Activated CD4-positive, alpha-beta T cell treated with anti-CD3 and anti-CD28 coated beads for 36 hours (primary cell): ENCODE measurements at regions not wholly inside any gene's neighbourhood (a gene's known extent, or its start where the extent isn't known, plus 50 kb on each side); places are given as distances from the start of the nearest gene placed in this dataset.

Experiments used
- ATAC-seq: fragments of 200-7000 bp; cut with Tn5 transposase; one replicate; pipeline ENCODE4 v1.10.0; 2021; ENCODE audit warnings: mild to moderate bottlenecking, moderate library complexity
- CTCF ChIA-PET: fragments of 350-600 bp; sonication (Branson Sonifier 250); formaldehyde crosslinking; loops from one replicate; lab custom pipeline; 2021; ENCODE audit warnings: antibody characterized with exemption; lab: Charles Lee
- POLR2A ChIA-PET: fragments of 350-600 bp; sonication (Branson Sonifier 250); formaldehyde crosslinking; loops from one replicate; lab custom pipeline; 2021; ENCODE audit warnings: antibody characterized with exemption, inconsistent platforms; lab: Charles Lee
- DNase-seq: peaks from one replicate; pipeline ENCODE4 v3.0.0-alpha.2; 2020
- H3K27ac Mint-ChIP-seq: one replicate; pipeline ENCODE4 v1.8.0; 2021; ENCODE audit warnings: mixed read lengths
- H3K27me3 Mint-ChIP-seq: one replicate; pipeline ENCODE4 v1.8.0; 2021; ENCODE audit warnings: mixed read lengths
- H3K36me3 Mint-ChIP-seq: one replicate; pipeline ENCODE4 v1.8.0; 2021; ENCODE audit warnings: low read depth, mixed read lengths
- H3K4me1 Mint-ChIP-seq: one replicate; pipeline ENCODE4 v1.8.0; 2021; ENCODE audit warnings: mixed read lengths
- H3K4me3 Mint-ChIP-seq: one replicate; pipeline ENCODE4 v1.8.0; 2021; ENCODE audit warnings: mild to moderate bottlenecking, moderate library complexity, mixed read lengths
- H3K9me3 Mint-ChIP-seq: one replicate; pipeline ENCODE4 v1.8.0; 2021; ENCODE audit warnings: low read depth, mixed read lengths
- intact Hi-C, 2 experiments: fragments of 100-400 bp; cut with DNase I in 1 of 2; cut with micrococcal nuclease in 1 of 2; formaldehyde crosslinking; loops; one replicate each; pipeline versions ENCODE4 v1.14.2 to v1.15.1; 2022 to 2024; cut with DNase I, micrococcal nuclease

DNA sequence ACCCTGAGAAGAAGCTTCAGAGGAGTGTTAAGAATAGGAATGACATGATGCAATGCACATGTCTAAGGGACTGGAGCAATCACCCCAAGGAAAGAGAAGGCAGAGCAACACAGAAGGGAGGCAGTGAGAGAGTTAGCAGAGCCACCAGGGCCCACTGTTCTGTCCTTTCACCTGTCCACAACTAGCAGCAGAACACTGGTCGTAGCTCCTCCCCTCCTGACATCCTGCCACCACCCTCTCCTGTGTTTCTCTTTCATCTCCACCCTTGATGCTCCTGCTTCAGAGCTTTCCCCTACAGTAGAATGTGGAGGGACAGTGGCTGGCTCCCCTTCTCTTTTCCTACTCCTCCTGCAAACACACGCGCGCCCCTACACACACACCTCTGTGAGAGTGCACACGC lies 483.4 kb upstream of the KIF2A start:
- Mint-ChIP-seq H3K9me3 (no peaks in the 10 kb centered on the region), H3K4me3 (no peak overlapping the region), H3K4me1 (no peaks in the 10 kb centered on the region), H3K36me3 (no peaks in the 10 kb centered on the region), H3K27me3 (no peaks in the 10 kb centered on the region), H3K27ac (no peak overlapping the region)
- no peak for ATAC-seq
- POLR2A ChIA-PET = no interaction called here
- CTCF ChIA-PET = no interaction called here
- DNase-seq = no peak
- intact Hi-C loops = no loop called here

DNA sequence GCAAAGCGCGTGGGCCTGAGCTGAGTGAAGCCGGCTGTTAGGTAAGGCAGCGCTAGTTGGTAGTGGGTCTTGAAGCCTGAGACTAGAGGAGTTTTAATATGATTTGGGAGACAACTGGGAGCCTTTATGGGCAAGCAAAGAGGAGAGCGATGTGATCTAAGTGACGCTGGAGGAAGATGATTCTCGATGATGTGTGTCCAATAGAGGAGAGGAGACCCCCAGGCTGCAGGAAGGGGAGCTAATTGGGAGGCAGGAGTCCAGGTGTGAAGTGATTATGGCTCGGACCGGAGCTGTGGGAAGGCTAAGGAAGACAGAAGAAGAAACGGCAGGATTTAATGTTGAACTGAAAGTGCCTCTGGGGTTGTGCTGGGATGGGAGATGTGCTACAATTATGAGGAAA lies 482.9 kb upstream of the KIF2A start:
- Mint-ChIP-seq H3K4me1 (no peaks in the 10 kb centered on the region), H3K4me3 (no peak overlapping the region), H3K9me3 (no peaks in the 10 kb centered on the region), H3K27ac (no peak overlapping the region), H3K27me3 (no peaks in the 10 kb centered on the region), H3K36me3 (no peaks in the 10 kb centered on the region)
- intact Hi-C loops = no loop called here
- no peak for ATAC-seq
- ChIA-PET CTCF (no interaction called here), POLR2A (no interaction called here)
- DNase-seq = no peak

DNA sequence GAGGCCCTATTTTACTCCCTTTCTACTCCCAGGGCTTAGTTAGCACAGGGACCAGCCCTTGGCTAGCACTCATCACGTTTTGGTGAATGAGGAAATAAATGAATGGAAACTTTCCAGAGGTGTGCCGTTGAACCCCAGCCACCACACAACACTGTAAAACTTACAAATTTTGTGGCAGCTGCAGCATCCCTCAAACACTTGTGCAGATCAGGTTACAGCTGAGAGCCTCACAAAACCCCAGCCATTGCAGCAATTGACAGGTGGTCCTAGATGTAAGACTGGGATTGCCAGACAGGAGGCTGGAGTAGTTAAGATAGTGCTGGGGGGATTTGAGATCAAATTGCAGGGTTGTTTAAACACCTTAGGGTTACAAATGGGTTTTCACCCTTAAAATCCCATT lies 482.2 kb upstream of the KIF2A start:
- CTCF ChIA-PET = no interaction called here

DNA sequence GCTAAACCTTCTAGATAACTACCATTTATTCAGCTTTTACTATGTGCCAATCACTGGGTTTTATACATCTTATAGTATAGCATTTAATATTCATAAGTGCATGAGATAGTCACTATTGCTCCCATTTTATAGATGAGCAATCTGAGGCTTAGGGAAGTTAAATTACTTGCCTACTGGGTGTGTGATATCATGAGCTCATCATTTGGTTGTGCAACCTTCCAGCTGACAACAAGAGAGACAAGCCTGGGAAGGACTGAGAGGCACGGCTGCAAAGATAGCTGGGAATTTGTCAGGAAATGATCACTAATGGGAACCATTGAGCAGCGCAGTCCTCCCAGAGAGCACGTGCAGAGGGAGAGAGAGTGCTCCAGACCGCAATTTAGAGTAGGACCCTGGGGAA lies 481.6 kb upstream of the KIF2A start:
- CTCF ChIA-PET = interaction anchor here (0.7 kb wide), 1 partner anchor 166 kb away, joined by 3 read pairs; no protein-coding TSS in a partner anchor

More for the DNA sequence above, 482.2 kb upstream of the KIF2A start:
- ATAC-seq = no peak
- Mint-ChIP-seq H3K9me3 (no peaks in the 10 kb centered on the region), H3K27me3 (no peaks in the 10 kb centered on the region), H3K4me1 (no peaks in the 10 kb centered on the region), H3K4me3 (no peak overlapping the region), H3K27ac (no peak overlapping the region), H3K36me3 (no peaks in the 10 kb centered on the region)
- no peak for DNase-seq
- POLR2A ChIA-PET = no interaction called here
- intact Hi-C loops = no loop called here

DNA sequence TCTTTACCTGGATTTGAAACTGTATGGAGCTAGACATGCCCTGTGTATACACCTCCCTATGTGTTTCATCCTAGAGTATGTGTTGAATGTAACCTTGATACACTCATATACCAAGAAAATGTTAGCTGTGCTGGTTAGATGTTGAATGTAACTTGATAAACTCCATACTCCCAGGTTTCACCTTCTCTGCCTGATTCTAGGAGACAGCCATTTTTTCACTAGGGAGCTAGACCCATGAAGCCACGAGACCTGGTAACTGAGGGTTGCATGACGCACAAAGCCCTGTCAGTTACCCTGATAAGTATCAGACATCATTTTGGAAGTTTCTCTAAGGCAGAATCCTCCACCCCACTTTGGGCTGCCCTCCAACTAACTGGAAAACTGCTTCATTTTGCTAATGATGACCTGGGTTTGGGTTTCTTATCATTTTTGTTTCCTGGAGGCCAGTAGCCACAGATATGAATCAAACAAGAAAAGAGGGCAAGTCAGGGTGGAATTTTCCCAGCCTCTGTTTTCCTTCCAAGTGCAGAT lies 478.5 kb upstream of the KIF2A start:
- H3K9me3 Mint-ChIP-seq = no peaks in the 10 kb centered on the region
- H3K27ac Mint-ChIP-seq = no peak overlapping the region
- no peak overlapping the region for H3K4me3 Mint-ChIP-seq
- intact Hi-C loops = no loop called here
- no peaks in the 10 kb centered on the region for H3K36me3 Mint-ChIP-seq
- no peaks in the 10 kb centered on the region for H3K27me3 Mint-ChIP-seq
- no peaks in the 10 kb centered on the region for H3K4me1 Mint-ChIP-seq
- no peak for ATAC-seq
- DNase-seq = no peak
- ChIA-PET POLR2A (no interaction called here), CTCF (no interaction called here)

More for the DNA sequence above, 481.6 kb upstream of the KIF2A start:
- no peaks in the 10 kb centered on the region for H3K9me3 Mint-ChIP-seq
- DNase-seq (no peak), ATAC-seq (no peak)
- no peaks in the 10 kb centered on the region for H3K27me3 Mint-ChIP-seq
- H3K36me3 Mint-ChIP-seq = no peaks in the 10 kb centered on the region
- no peak overlapping the region for H3K4me3 Mint-ChIP-seq
- no peak overlapping the region for H3K27ac Mint-ChIP-seq
- intact Hi-C loops = no loop called here
- H3K4me1 Mint-ChIP-seq = no peaks in the 10 kb centered on the region
- POLR2A ChIA-PET = interaction anchor here (0.6 kb wide), 1 partner anchor 44 kb away, joined by 6 read pairs; no protein-coding TSS in a partner anchor

DNA sequence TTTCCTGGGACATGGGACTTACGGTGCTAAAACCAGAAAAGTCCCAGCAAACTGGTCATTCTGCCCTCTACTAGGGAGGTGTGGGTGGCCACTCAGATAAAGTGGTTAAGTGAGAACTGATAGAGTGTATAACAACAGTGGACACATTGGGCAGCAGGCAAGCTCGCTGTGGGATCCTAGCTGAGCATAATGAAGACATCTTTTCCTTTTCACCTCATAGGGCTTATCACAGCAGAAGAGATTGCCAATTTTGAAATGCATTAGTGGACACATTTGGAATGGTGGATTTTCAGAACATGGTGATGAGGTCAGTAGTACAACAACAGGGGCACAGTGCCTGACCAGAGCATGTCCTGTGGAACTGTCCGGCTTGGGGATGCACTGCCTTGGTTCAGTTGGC lies 477.1 kb upstream of the KIF2A start:
- Mint-ChIP-seq H3K4me1 (no peaks in the 10 kb centered on the region), H3K9me3 (no peaks in the 10 kb centered on the region), H3K27me3 (no peaks in the 10 kb centered on the region), H3K4me3 (no peak overlapping the region), H3K36me3 (no peaks in the 10 kb centered on the region), H3K27ac (no peak overlapping the region)
- no peak for ATAC-seq
- CTCF ChIA-PET = no interaction called here
- DNase-seq = no peak
- intact Hi-C loops = no loop called here
- POLR2A ChIA-PET = no interaction called here

DNA sequence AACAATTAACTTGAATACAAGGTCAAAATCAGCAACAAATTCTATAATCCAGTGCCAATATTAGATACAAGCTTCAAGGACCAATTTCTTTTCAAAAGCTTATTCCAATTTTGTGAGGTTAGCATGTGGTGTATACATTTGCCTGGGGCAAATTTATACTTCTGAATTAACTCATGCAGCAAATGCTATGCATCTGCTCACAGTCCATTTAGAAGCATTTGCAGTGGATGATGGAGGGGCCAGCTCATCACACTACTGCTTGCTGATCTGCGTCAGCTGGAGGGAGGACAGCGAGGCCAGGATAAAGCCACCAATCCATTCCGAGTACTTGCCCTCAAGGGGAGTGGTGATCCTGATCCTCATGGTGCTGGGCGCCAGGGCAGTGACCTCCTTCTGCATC lies 474.3 kb upstream of the KIF2A start:
- CTCF ChIA-PET = no interaction called here
- H3K27ac Mint-ChIP-seq = no peak overlapping the region
- no peaks in the 10 kb centered on the region for H3K36me3 Mint-ChIP-seq
- no peaks in the 10 kb centered on the region for H3K9me3 Mint-ChIP-seq
- no peak overlapping the region for H3K4me3 Mint-ChIP-seq
- no peak for ATAC-seq
- intact Hi-C loops = no loop called here
- no peaks in the 10 kb centered on the region for H3K27me3 Mint-ChIP-seq
- DNase-seq = no peak
- POLR2A ChIA-PET = no interaction called here
- H3K4me1 Mint-ChIP-seq = no peaks in the 10 kb centered on the region

DNA sequence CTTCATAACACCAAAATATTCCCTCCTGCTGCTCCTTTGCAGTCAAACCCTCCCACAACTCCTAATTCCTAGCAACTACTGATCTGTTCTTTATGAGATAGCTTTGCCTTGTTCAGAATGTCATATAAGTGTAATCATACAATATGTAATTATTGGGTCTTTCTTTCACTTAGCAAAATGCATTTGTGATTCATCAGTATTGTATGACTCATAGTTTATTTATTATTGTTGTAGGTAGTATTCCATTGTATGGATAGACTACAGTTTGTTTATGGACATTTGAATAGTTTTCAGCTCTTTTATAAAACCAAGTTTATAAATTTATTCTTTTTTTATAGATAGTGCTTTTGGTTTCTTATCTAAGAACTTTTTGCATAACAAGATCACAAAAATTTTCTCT lies 468.2 kb upstream of the KIF2A start:
- H3K36me3 Mint-ChIP-seq = no peaks in the 10 kb centered on the region
- POLR2A ChIA-PET = no interaction called here
- H3K27ac Mint-ChIP-seq = no peak overlapping the region
- H3K27me3 Mint-ChIP-seq = peaks cover 7% of the 10 kb centered on the region
- no peak overlapping the region for H3K4me3 Mint-ChIP-seq
- H3K9me3 Mint-ChIP-seq = no peaks in the 10 kb centered on the region
- no peaks in the 10 kb centered on the region for H3K4me1 Mint-ChIP-seq
- DNase-seq = no peak
- no peak for ATAC-seq
- intact Hi-C loops = no loop called here
- CTCF ChIA-PET = no interaction called here

DNA sequence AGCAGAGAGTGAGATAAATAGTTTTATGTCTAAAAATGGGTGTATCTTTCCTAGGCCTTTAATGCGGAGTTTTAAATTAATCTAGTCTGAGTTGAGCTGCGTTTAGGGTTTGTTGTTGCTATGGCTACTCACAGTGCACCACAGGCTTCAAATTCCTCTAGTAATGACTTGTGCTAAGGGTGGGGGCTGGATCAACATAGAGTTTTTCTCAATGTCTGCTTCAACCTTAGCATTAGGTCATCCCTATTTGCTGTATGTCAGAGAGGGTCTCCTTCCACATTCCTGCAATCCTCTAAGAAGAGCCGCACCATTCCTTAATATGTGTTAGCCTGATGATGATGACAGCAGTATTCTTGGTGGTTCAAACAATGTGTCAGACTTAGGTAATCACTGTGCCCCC lies 465.6 kb upstream of the KIF2A start:
- Mint-ChIP-seq H3K27me3 (peaks cover 11% of the 10 kb centered on the region), H3K36me3 (no peaks in the 10 kb centered on the region), H3K4me1 (no peaks in the 10 kb centered on the region), H3K4me3 (no peak overlapping the region), H3K9me3 (no peaks in the 10 kb centered on the region), H3K27ac (no peak overlapping the region)
- CTCF ChIA-PET = no interaction called here
- no peak for ATAC-seq
- intact Hi-C loops = no loop called here
- POLR2A ChIA-PET = no interaction called here
- no peak for DNase-seq

DNA sequence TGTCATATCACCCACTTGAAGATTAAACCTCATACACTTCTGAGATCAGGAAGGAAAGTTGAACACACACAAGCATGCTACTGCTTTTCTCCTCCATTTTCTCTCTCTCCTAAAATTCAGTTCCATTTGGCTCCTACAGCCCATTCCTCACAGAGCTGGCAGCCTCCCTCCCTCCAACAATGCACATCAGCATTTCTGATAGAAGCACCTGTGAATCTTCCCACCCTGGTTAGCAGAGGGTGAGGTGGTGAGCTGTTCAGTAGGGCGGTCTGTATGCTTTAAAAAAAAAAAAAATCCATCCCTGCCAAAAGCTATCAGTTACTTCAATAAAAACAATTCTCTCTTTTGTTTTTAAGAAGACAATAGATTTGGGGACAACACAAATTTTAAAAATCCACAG lies 463.2 kb upstream of the KIF2A start:
- no peak for ATAC-seq
- POLR2A ChIA-PET = interaction anchor here (0.6 kb wide), 1 partner anchor 1482 kb away, joined by 3 read pairs; no protein-coding TSS in a partner anchor
- Mint-ChIP-seq H3K27me3 (peaks cover 11% of the 10 kb centered on the region), H3K27ac (no peak overlapping the region), H3K36me3 (no peaks in the 10 kb centered on the region), H3K9me3 (peaks cover 4% of the 10 kb centered on the region), H3K4me1 (no peaks in the 10 kb centered on the region), H3K4me3 (no peak overlapping the region)
- CTCF ChIA-PET = interaction anchor here (1.3 kb wide), 1 partner anchor 884 kb away, joined by 3 read pairs; no protein-coding TSS in a partner anchor
- intact Hi-C loops = no loop called here
- no peak for DNase-seq

DNA sequence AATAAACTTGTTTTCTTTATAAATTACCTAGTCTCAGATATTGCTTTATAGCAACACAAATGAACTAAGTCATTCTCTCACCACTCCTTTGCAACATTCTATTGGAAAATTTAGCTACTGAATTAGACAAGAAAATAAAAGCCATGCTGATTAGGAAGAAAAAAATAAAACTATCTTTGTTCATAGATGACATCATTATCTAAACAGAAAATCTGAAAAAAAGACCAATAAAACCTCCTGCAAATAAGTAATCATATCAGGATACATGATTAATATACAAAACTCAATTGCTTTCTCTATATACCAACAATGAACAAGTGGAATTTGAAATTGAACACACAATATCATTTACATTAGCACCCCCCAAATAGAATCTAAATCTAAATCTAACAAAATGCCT lies 455.3 kb upstream of the KIF2A start:
- Mint-ChIP-seq H3K4me3 (no peak overlapping the region), H3K27me3 (no peaks in the 10 kb centered on the region), H3K36me3 (no peaks in the 10 kb centered on the region), H3K27ac (no peak overlapping the region), H3K4me1 (no peaks in the 10 kb centered on the region), H3K9me3 (peaks cover 6% of the 10 kb centered on the region)
- ATAC-seq (no peak), DNase-seq (no peak)
- ChIA-PET CTCF (no interaction called here), POLR2A (no interaction called here)
- intact Hi-C loops = no loop called here

DNA sequence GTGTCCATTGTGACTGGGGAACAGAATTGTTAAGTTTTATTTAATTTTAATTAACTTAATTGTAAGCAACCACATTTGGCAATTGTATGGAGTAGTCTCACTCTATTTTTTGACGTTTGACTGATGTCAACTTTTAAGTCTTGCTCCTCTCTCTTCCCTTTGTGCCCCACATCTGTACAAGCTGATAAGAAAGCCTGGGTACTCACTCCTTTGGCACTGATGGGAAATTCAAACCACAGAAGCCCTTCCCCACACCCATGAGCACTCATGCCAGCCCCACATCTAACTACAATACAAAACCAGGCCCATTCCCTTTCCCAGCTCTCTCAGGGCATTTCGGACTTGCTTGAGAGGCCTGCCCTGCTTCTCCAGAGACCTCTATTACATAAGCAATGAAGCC lies 451.5 kb upstream of the KIF2A start:
- no peaks in the 10 kb centered on the region for H3K4me1 Mint-ChIP-seq
- intact Hi-C loops = no loop called here
- POLR2A ChIA-PET = no interaction called here
- no peak overlapping the region for H3K4me3 Mint-ChIP-seq
- no peak for DNase-seq
- CTCF ChIA-PET = no interaction called here
- no peak overlapping the region for H3K27ac Mint-ChIP-seq
- no peaks in the 10 kb centered on the region for H3K27me3 Mint-ChIP-seq
- no peaks in the 10 kb centered on the region for H3K36me3 Mint-ChIP-seq
- ATAC-seq = no peak
- peaks cover 2% of the 10 kb centered on the region for H3K9me3 Mint-ChIP-seq
